HUES64 (cell line): ENCODE measurements at regions not wholly inside any gene's neighbourhood (a gene's known extent, or its start where the extent isn't known, plus 50 kb on each side); places are given as distances from the start of the nearest gene placed in this dataset.

ENCODE experiments used
- H3K27ac ChIP-seq: 2 replicates; pipeline ENCODE4 v1.7.0; 2013; ENCODE audit warnings: low read depth, low read length, inconsistent platforms
- H3K27me3 ChIP-seq: 2 replicates; pipeline ENCODE4 v1.6.1; 2013; ENCODE audit warnings: mild to moderate bottlenecking, low read length; ENCODE audit not compliant: insufficient read depth
- H3K36me3 ChIP-seq: 2 replicates; pipeline ENCODE4 v1.6.1; 2013; ENCODE audit warnings: mild to moderate bottlenecking, low read length; ENCODE audit not compliant: insufficient read depth
- H3K4me1 ChIP-seq: 2 replicates; pipeline ENCODE4 v1.6.1; 2013; ENCODE audit warnings: mild to moderate bottlenecking, low read length, moderate library complexity; ENCODE audit not compliant: insufficient read depth
- H3K4me3 ChIP-seq: 2 replicates; pipeline ENCODE4 v1.5.1; 2013; ENCODE audit warnings: mild to moderate bottlenecking, low read length, moderate library complexity
- H3K9ac ChIP-seq: 2 replicates; pipeline ENCODE4 v1.6.1; 2013; ENCODE audit warnings: mild to moderate bottlenecking, low read depth, low read length
- H3K9me3 ChIP-seq: 2 replicates; pipeline ENCODE4 v1.6.1; 2013; ENCODE audit warnings: low read depth, low read length; ENCODE audit not compliant: insufficient read depth
- WGBS: fragments of 150-250, 120-280 bp; methylation state at CpG from one replicate; pipeline ENCODE4 v1.1.7; 2013; ENCODE audit warnings: missing lambda C conversion rate; 5-methylcytosine and 5-hydroxymethylcytosine counted together

DNA sequence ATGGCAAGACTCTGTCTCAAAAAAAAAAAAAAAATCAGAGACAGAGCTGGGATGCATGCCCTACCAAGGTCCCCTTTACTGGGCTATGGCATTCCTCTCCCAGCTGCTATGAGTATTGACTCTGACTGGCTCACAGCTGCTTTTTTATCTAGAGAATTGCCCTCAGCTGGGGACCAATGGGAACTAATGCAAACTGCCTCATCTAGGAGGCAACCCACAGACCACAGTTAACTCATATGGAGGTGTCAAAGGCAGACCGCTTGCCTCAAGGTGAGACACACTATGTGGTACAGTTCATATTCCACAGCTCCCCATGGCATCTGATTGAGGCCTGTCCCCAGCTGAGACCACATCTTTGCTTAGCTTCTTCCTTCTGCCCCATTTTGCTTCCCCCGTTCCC, 183.5 kb upstream of the EOMES start:
- Histone ChIP-seq H3K27me3 (no peaks in the 10 kb centered on the region), H3K4me3 (no peak overlapping the region), H3K9ac (no peak overlapping the region), H3K27ac (no peak overlapping the region), H3K36me3 (no peaks in the 10 kb centered on the region), H3K4me1 (peaks cover 10% of the 10 kb centered on the region; the same call in 1 of the 2 replicates), H3K9me3 (no peaks in the 10 kb centered on the region)
- WGBS = 83% methylated on average over 2 of the region's 2 CpGs

DNA sequence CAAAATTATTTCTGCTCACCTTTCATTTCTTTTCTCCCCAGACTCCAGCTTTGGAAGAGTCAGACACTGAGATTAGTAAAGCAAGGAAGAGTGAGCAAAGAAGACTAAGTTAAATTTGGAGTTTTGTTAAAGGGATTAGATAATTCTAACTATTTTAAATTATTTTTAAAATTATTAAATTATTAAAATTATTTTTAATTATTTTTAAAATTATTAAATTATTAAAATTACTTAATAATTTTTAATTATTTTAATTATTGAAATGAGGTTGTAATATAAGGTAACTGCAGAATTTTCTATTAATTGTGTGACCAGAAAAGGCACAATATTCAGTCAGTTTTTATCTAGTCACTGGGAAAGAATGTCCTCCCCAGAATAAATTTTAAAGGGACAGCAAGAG, 185.0 kb upstream of the EOMES start:
- Histone ChIP-seq H3K4me1 (peaks cover 10% of the 10 kb centered on the region; the same call in 1 of the 2 replicates), H3K36me3 (no peaks in the 10 kb centered on the region), H3K4me3 (no peak overlapping the region), H3K9me3 (no peaks in the 10 kb centered on the region), H3K9ac (no peak overlapping the region), H3K27ac (no peak overlapping the region), H3K27me3 (no peaks in the 10 kb centered on the region)

DNA sequence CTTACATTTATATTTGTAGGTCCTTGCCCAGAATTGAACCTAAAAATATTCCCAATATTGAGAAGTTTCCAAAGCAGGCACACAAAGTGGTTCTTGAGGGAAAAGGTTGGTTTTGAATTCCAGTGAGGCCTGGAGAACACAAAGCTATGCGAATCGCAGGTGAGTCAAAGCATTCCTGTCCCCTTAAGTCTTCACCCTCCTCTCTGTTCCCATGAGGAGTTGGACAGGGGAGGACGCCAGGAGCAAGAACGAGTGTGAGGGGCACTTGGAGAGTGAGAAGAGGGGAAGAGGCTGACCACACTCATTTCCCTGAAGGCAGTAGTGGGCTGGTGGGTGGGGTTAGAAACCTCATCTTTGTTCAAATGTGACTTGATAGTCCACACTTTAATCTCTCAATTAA, 185.8 kb upstream of the EOMES start:
- H3K36me3 ChIP-seq = no peaks in the 10 kb centered on the region
- H3K4me3 ChIP-seq = no peak overlapping the region
- H3K27ac ChIP-seq = no peak overlapping the region
- no peaks in the 10 kb centered on the region for H3K9me3 ChIP-seq
- no peak overlapping the region for H3K9ac ChIP-seq
- WGBS = 53% methylated on average over 4 of the region's 4 CpGs
- peaks cover 10% of the 10 kb centered on the region; the same call in 1 of the 2 replicates for H3K4me1 ChIP-seq
- H3K27me3 ChIP-seq = no peaks in the 10 kb centered on the region

- Histone ChIP-seq H3K27me3 (no peaks in the 10 kb centered on the region), H3K4me1 (peaks cover 10% of the 10 kb centered on the region; the same call in 1 of the 2 replicates), H3K36me3 (no peaks in the 10 kb centered on the region), H3K4me3 (no peak overlapping the region), H3K9me3 (no peaks in the 10 kb centered on the region), H3K9ac (no peak overlapping the region), H3K27ac (no peak overlapping the region)
- 90% methylated on average over 3 of the region's 4 CpGs for WGBS
Observed at GRCh38 chr3:27910456-27910855, 188.3 kb upstream of the EOMES start.

DNA sequence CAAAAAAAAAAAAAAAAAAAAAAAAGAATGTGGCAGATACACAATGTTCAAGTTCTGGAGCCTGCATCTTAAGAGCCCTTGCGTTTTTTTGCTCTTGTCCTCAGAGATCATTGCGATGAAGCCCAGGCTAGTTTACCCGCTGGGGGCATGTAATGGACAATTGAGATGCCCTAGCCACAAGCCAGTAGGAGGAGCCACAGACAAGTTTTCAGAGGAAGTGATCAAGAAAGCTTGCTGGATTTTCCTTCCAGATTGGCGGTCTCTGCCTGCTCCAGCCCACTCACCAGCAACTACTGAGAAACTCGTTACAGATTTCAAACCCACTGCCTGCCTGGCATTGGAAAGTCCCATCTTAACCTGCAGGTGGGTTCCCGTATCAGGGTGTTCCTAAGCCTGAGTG, 192.1 kb upstream of the EOMES start:
- Histone ChIP-seq H3K9me3 (no peaks in the 10 kb centered on the region), H3K27ac (no peak overlapping the region), H3K4me1 (no peaks in the 10 kb centered on the region), H3K9ac (no peak overlapping the region), H3K4me3 (no peak overlapping the region), H3K27me3 (no peaks in the 10 kb centered on the region), H3K36me3 (no peaks in the 10 kb centered on the region)
- 84% methylated on average over 6 of the region's 6 CpGs for WGBS

DNA sequence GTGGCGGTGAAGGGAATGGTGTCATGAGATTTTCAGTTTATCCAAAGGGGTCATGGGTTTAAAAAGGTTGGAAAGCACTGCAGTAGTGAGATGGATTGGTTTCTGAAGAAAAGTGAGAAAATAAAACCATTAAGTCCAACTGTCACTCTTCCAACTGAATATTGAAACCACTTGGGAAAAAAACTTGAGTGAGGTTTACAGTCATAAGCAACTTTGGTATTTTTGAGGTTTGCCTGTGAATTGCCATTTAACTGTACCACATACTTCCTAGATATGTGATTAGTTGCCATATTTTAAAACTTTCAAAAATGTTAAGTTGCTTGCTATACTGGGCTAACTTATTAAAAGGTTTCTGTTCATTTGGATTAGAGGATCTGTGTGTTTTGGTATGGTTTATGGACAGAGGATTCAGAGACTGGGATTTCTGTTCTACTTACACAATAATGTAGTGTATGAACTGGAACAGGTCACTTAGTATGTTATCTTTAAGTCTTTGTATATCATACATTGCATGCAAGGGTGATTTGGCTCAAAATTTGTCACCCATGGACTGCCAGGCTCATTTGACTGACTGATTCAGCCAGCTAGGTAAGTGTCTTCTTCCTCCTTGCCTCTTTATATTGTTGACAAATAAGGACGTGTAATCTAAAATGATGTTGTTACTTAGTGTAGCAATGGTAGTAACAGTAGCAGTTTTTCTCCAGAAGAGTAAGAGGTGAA, 201.4 kb upstream of the EOMES start:
- no peaks in the 10 kb centered on the region for H3K27me3 ChIP-seq
- no peaks in the 10 kb centered on the region for H3K36me3 ChIP-seq
- no peak overlapping the region for H3K27ac ChIP-seq
- H3K4me3 ChIP-seq = no peak overlapping the region
- H3K9me3 ChIP-seq = no peaks in the 10 kb centered on the region
- 100% methylated on average over 2 of the region's 2 CpGs for WGBS
- H3K9ac ChIP-seq = no peak overlapping the region
- H3K4me1 ChIP-seq = no peaks in the 10 kb centered on the region

- no peaks in the 10 kb centered on the region for H3K27me3 ChIP-seq
- no peaks in the 10 kb centered on the region for H3K36me3 ChIP-seq
- H3K4me3 ChIP-seq = no peak overlapping the region
- H3K27ac ChIP-seq = no peak overlapping the region
- WGBS = no CpG with 5 or more reads among the region's 1 CpG
- H3K9ac ChIP-seq = no peak overlapping the region
- no peaks in the 10 kb centered on the region for H3K4me1 ChIP-seq
- H3K9me3 ChIP-seq = no peaks in the 10 kb centered on the region
Observed at GRCh38 chr3:27927882-27928281, 205.8 kb upstream of the EOMES start.

DNA sequence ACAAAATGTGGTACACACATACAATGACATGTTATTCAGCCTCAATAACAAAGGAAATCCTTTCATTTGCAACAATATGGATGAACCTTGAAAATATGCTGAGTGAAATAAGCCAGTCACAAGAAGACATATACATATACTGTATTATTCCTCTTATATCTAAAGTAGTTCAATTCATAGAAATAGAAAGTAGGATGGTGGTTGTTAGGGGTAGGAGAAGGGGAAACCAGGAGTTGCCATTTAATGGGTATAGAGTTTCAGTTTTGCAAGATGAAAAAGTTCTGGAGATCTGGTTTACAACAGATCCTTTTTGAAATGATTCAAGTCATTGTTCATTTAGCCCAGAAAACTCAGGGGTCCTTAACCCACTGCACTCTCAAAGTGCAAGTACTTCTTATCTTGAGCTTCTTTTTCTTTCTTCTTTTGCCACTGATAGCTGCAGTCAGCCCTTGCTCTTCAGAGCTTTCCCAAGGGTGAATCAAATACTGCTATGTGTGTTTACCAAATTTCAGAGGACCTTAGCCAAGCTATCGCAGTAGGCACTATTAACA, 208.0 kb upstream of the EOMES start:
- Histone ChIP-seq H3K4me3 (no peak overlapping the region), H3K27me3 (no peaks in the 10 kb centered on the region), H3K27ac (no peak overlapping the region), H3K9me3 (no peaks in the 10 kb centered on the region), H3K9ac (no peak overlapping the region), H3K4me1 (no peaks in the 10 kb centered on the region), H3K36me3 (no peaks in the 10 kb centered on the region)
- 94% methylated on average over 1 of the region's 1 CpG for WGBS

DNA sequence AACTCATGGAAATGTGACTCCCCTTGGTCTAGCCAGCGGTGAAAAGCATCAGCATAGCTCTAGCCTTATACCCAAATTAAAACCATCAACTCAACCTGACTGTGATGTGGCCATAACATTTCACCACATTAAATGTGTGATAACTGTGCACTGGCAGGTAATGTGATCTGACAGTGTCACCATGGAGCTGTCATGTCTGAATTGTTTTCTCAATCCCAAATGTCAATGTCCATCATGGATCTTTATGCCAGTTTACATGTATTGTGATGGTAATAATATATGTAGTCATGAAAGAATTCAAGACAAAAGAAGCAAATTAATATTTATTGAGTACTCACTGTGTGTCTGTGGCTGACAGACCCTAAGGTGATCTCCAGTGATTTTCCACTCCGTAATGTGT, 213.4 kb upstream of the EOMES start:
- Histone ChIP-seq H3K4me1 (no peaks in the 10 kb centered on the region), H3K36me3 (no peaks in the 10 kb centered on the region), H3K27ac (no peak overlapping the region), H3K9me3 (no peaks in the 10 kb centered on the region), H3K4me3 (no peak overlapping the region), H3K9ac (no peak overlapping the region), H3K27me3 (no peaks in the 10 kb centered on the region)
- 95% methylated on average over 2 of the region's 2 CpGs for WGBS

- Histone ChIP-seq H3K36me3 (no peaks in the 10 kb centered on the region), H3K9ac (no peak overlapping the region), H3K9me3 (no peaks in the 10 kb centered on the region), H3K4me1 (no peaks in the 10 kb centered on the region), H3K27ac (no peak overlapping the region), H3K4me3 (no peak overlapping the region), H3K27me3 (no peaks in the 10 kb centered on the region)
Observed at GRCh38 chr3:27939521-27939920, 217.4 kb upstream of the EOMES start.

GRCh38 chr3:27939940-27940339, 217.8 kb upstream of the EOMES start:
- no peaks in the 10 kb centered on the region for H3K4me1 ChIP-seq
- H3K36me3 ChIP-seq = no peaks in the 10 kb centered on the region
- WGBS = 59% methylated on average over 5 of the region's 5 CpGs
- H3K9ac ChIP-seq = no peak overlapping the region
- H3K4me3 ChIP-seq = no peak overlapping the region
- peak overlapping the region; percentile 2; the same call in 1 of the 2 replicates for H3K27ac ChIP-seq
- no peaks in the 10 kb centered on the region for H3K27me3 ChIP-seq
- no peaks in the 10 kb centered on the region for H3K9me3 ChIP-seq

- Histone ChIP-seq H3K9me3 (no peaks in the 10 kb centered on the region), H3K9ac (no peak overlapping the region), H3K4me3 (no peak overlapping the region), H3K36me3 (no peaks in the 10 kb centered on the region), H3K27me3 (no peaks in the 10 kb centered on the region), H3K27ac (no peak overlapping the region), H3K4me1 (no peaks in the 10 kb centered on the region)
- WGBS = 33% methylated on average over 3 of the region's 3 CpGs
Observed at GRCh38 chr3:27943106-27943505, 221.0 kb upstream of the EOMES start.
